AG09319 (cell line): ENCODE measurements at regions not wholly inside any gene's neighbourhood (a gene's known extent, or its start where the extent isn't known, plus 50 kb on each side); places are given as distances from the start of the nearest gene placed in this dataset.
A peak's percentile ranks its signal among the peaks of the same experiment; 100 is the strongest.

ENCODE experiments used
- DNase-seq: peaks from one replicate; pipeline ENCODE4 v3.0.0-alpha.2; 2010; ENCODE audit warnings: low read depth; ENCODE audit errors: extremely low read depth
- CTCF ChIP-seq: IDR thresholded peaks from 2 replicates; pipeline ENCODE4 v1.5.1; 2011; ENCODE audit warnings: low read depth, mild to moderate bottlenecking, inconsistent platforms, low read length, moderate library complexity

- no peak for DNase-seq
- no peak for TF ChIP-seq CTCF
Measured at GRCh38 chr5:104189031-104189430, 626.4 kb upstream of the NUDT12 start.

- TF ChIP-seq CTCF = no peak
- no peak for DNase-seq
Measured at GRCh38 chr5:104187656-104188055, 625.1 kb upstream of the NUDT12 start.

- no peak for TF ChIP-seq CTCF
- no peak for DNase-seq
Measured at GRCh38 chr5:104186510-104186909, 623.9 kb upstream of the NUDT12 start.

- TF ChIP-seq CTCF = no peak
- DNase-seq = no peak
Measured at GRCh38 chr5:104186100-104186499, 623.5 kb upstream of the NUDT12 start.

GRCh38 chr5:104184264-104184663 is 621.7 kb upstream of the NUDT12 start:
- no peak for DNase-seq
- TF ChIP-seq CTCF = no peak

- no peak for DNase-seq
- TF ChIP-seq CTCF = peak; percentile 30
Measured at GRCh38 chr5:104178829-104179456, 616.4 kb upstream of the NUDT12 start.

GRCh38 chr5:104178066-104178465 is 615.5 kb upstream of the NUDT12 start:
- DNase-seq = no peak
- TF ChIP-seq CTCF = no peak
